Thoracic aorta (tissue), 2 donors: ENCODE measurements at regions not wholly inside any gene's neighbourhood (a gene's known extent, or its start where the extent isn't known, plus 50 kb on each side); places are given as distances from the start of the nearest gene placed in this dataset.

ENCODE experiments used
- ATAC-seq: fragments of 150-250 bp; one replicate; pipeline ENCODE4 v1.8.0; 2017; ENCODE audit warnings: low read depth; ENCODE audit not compliant: insufficient number of reproducible peaks, low FRiP score
- DNase-seq: peaks from one replicate; pipeline ENCODE4 v3.0.0-alpha.2; 2020; ENCODE audit warnings: low spot score
- H3K27ac ChIP-seq, 2 donors: fragments of 200-600 bp; sonication (generic); 1 replicate in 1 of 2; 2 replicates in 1 of 2; pipeline ENCODE4 v1.5.1; 2016; ENCODE audit warnings: mild to moderate bottlenecking in 2 of 2, moderate library complexity in 2 of 2
- H3K27me3 ChIP-seq: fragments of 200-600 bp; sonication (generic); replicated peaks from 2 replicates; pipeline ENCODE4 v1.6.0; 2016; ENCODE audit warnings: mild to moderate bottlenecking; ENCODE audit not compliant: insufficient read depth
- H3K36me3 ChIP-seq: fragments of 200-600 bp; sonication (generic); one replicate; pipeline ENCODE4 v1.5.1; 2016
- H3K4me1 ChIP-seq, 2 donors: fragments of 200-600 bp; sonication (generic); 1 replicate in 1 of 2; 2 replicates in 1 of 2; pipeline versions ENCODE4 v1.5.1 to v1.6.0; 2016; ENCODE audit warnings: low read depth in 2 of 2, mild to moderate bottlenecking in 1 of 2; ENCODE audit not compliant: control insufficient read depth in 1 of 2
- H3K4me3 ChIP-seq: fragments of 200-600 bp; sonication (generic); 2 replicates; pipeline ENCODE4 v1.5.1; 2016; ENCODE audit warnings: mild to moderate bottlenecking
- H3K9me3 ChIP-seq: fragments of 200-600 bp; sonication (generic); 2 replicates; pipeline ENCODE4 v1.5.1; 2016
- TF ChIP-seq, protein P1 (sequence below): fragments of 200-600 bp; sonication (generic); IDR thresholded peaks from one replicate; pipeline ENCODE4 v1.5.1; 2019; ENCODE audit warnings: antibody characterized with exemption

DNA sequence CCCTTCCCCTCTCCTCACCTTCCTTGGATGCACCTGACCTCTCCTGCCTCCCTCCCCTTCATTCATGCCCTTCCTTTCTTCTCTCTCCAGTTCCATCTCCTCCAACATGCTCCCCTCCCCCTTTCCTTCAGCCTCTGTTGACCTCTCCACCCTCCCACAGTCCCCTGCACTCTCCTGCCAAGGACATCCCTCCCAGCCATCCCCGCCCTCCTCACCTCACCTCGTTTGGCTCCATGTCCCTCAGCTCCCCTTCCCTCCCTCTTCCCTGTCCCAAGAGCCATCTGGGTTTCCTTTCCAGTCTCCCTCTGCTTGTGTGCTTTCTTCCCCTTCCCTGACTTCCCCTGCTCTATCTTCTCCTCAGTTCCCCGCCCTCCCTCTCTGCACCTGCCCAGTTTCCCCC lies 819.7 kb downstream of the KCNJ18 start:
- TF ChIP-seq, protein P1, sequence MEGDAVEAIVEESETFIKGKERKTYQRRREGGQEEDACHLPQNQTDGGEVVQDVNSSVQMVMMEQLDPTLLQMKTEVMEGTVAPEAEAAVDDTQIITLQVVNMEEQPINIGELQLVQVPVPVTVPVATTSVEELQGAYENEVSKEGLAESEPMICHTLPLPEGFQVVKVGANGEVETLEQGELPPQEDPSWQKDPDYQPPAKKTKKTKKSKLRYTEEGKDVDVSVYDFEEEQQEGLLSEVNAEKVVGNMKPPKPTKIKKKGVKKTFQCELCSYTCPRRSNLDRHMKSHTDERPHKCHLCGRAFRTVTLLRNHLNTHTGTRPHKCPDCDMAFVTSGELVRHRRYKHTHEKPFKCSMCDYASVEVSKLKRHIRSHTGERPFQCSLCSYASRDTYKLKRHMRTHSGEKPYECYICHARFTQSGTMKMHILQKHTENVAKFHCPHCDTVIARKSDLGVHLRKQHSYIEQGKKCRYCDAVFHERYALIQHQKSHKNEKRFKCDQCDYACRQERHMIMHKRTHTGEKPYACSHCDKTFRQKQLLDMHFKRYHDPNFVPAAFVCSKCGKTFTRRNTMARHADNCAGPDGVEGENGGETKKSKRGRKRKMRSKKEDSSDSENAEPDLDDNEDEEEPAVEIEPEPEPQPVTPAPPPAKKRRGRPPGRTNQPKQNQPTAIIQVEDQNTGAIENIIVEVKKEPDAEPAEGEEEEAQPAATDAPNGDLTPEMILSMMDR, result no peak
- Histone ChIP-seq H3K9me3 (no peaks in the 10 kb centered on the region), H3K4me3 (no peak overlapping the region), H3K36me3 (no peaks in the 10 kb centered on the region), H3K27me3 (no peaks in the 10 kb centered on the region), H3K4me1 (no peaks in the 10 kb centered on the region), H3K27ac (no peak overlapping the region)
- ATAC-seq (no peak), DNase-seq (no peak)

DNA sequence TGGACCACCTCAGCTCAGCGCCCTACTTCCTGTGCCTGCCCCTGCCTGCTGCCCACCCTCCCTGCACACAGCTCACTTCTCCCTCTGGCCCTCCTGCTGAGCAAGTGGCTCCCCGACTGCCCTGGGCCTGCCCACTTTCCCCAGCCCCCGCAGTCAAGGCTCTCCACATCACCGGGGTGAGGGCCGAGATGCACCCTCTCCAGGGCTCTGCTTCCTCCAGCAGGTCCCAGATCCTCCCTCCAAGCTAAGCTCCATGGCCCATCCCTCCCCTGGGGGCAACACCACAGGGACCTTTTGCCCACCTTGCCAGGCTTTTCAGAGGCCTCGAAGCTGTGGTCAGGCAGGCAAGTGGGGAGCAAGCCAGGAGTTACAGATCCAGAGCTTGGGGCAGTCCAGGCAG lies 820.2 kb downstream of the KCNJ18 start:
- Histone ChIP-seq H3K4me1 (no peaks in the 10 kb centered on the region), H3K27ac (no peak overlapping the region), H3K9me3 (no peaks in the 10 kb centered on the region), H3K36me3 (no peaks in the 10 kb centered on the region), H3K27me3 (no peaks in the 10 kb centered on the region), H3K4me3 (no peak overlapping the region)
- ATAC-seq (no peak), DNase-seq (no peak)
- TF ChIP-seq, protein P1, result no peak

DNA sequence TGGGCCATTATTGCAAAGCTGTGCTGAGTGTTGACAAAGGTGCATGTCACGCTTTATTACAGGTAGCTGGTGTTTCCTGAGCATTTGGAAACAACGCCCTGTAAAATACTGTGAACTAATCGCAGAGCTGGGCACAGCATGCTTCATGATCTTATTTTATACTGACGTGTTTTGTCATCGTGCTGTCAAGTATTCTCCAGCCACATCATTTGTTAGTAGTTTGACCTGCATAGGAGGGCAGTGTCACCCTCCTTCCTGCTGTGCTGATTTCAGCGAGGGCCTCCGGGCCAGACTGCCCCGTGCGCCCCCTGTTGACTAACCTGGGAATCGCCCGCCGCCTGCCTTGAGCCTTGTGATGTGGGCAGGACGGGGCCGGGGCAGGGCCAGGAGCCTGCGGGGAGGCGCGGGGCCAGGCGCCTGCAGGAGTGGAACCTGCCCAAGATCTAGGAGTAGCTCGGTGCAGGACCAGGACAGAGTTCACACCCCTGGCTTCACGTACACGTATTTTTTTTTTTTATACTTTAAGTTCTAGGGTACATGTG lies 820.7 kb downstream of the KCNJ18 start:
- Histone ChIP-seq H3K4me3 (no peak overlapping the region), H3K27ac (no peak overlapping the region), H3K27me3 (no peaks in the 10 kb centered on the region), H3K4me1 (no peaks in the 10 kb centered on the region), H3K9me3 (no peaks in the 10 kb centered on the region), H3K36me3 (no peaks in the 10 kb centered on the region)
- no peak for DNase-seq
- TF ChIP-seq, protein P1, result no peak
- no peak for ATAC-seq

- ATAC-seq (no peak), DNase-seq (no peak)
- Histone ChIP-seq H3K27ac (no peak overlapping the region), H3K36me3 (no peaks in the 10 kb centered on the region), H3K4me3 (no peak overlapping the region), H3K9me3 (no peaks in the 10 kb centered on the region), H3K27me3 (no peaks in the 10 kb centered on the region), H3K4me1 (no peaks in the 10 kb centered on the region)
- TF ChIP-seq, protein P1, result no peak
Observed at GRCh38 chr17:22514315-22514714, 822.0 kb downstream of the KCNJ18 start.

DNA sequence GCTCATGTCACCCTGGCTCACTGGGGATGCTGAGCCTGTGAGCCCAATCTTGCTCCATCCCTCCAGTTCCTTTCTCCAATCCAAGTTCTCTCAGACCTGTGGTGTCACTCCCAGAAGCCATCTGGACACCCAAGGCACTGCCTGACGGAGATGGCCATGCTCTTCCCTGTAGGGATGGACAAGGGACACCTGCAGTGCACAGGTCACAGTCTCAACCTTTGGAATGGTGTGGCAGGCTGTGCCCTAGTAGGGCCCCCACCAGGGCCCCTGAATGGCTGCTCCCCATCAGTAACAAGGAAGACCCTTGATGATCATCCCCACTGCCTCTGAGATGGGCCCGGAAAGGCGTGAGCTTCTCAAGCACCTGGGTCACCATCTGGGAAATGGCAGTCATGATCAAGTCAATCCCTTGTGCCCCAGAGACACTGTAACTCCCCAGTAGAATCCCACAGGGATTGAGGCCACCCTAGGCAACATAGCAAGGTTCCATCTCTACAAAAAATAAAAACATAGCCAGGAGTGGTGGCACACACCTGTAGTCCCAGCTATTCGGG lies 822.5 kb downstream of the KCNJ18 start:
- H3K27ac ChIP-seq, result no peak overlapping the region
- no peaks in the 10 kb centered on the region for H3K4me1 ChIP-seq
- DNase-seq (no peak), ATAC-seq (no peak)
- no peaks in the 10 kb centered on the region for H3K36me3 ChIP-seq
- no peak overlapping the region for H3K4me3 ChIP-seq
- H3K9me3 ChIP-seq, result no peaks in the 10 kb centered on the region
- TF ChIP-seq, protein P1, result no peak
- no peaks in the 10 kb centered on the region for H3K27me3 ChIP-seq
